ENCODE measurements at regions not wholly inside any gene's neighbourhood (a gene's known extent, or its start where the extent isn't known, plus 50 kb on each side); places are given as distances from the start of the nearest gene placed in this dataset.

DNA sequence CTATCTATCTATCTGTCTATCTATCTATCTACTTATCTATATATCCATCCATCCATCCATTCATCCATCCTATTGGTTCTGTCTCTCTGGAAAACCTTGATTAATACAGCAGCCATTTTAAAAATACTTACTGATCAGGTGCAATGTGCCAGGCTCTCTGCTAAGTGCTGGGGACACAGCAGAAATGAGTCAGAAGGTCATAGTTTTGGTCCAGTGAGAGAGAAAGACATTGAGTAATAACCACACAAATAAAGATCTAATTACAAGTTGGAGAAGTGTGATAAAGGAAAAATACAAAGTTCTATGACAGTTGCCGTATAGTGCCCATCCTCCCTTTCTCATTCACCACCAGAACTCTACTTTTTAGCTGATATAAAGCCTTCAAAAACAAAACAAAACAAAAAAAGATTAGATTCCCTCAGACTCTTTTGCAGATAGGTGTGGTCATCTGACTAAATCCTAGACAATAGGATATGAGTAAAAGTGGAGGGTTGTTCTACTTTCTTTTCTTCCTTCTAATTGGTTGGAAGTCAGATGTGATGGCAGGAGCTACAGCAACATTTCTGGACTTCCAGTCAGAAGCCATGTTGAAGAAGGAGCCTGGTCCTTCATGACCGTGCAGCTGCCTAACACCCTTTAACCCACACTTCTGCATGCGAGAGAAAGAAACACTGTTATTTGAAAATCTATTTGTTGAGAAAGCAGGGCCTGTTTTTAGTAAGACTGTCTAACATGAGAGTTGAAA is 72.0 kb upstream of the TOX3 start:
- TF ChIP-seq, protein P1, sequence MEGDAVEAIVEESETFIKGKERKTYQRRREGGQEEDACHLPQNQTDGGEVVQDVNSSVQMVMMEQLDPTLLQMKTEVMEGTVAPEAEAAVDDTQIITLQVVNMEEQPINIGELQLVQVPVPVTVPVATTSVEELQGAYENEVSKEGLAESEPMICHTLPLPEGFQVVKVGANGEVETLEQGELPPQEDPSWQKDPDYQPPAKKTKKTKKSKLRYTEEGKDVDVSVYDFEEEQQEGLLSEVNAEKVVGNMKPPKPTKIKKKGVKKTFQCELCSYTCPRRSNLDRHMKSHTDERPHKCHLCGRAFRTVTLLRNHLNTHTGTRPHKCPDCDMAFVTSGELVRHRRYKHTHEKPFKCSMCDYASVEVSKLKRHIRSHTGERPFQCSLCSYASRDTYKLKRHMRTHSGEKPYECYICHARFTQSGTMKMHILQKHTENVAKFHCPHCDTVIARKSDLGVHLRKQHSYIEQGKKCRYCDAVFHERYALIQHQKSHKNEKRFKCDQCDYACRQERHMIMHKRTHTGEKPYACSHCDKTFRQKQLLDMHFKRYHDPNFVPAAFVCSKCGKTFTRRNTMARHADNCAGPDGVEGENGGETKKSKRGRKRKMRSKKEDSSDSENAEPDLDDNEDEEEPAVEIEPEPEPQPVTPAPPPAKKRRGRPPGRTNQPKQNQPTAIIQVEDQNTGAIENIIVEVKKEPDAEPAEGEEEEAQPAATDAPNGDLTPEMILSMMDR (IDR thresholded peaks at IDR 0.05), result no peak
- no peak for TF ChIP-seq ZFX (IDR thresholded peaks at IDR 0.05; ENCODE audit: borderline replicate concordance)
